OCI-LY7 (cell line): ENCODE measurements at regions not wholly inside any gene's neighbourhood (a gene's known extent, or its start where the extent isn't known, plus 50 kb on each side); places are given as distances from the start of the nearest gene placed in this dataset.

ENCODE experiments used
- BruUV-seq: library from RNA; stranded (reverse); fragments of 400-500 nt; replicated peaks from 2 replicates; lab custom pipeline; 2021; lab: Mats Ljungman, UMichigan
- CTCF ChIA-PET: fragments of 300-600 bp; sonication (Branson Sonifier 250); formaldehyde crosslinking; loops from one replicate; lab custom pipeline; 2022; ENCODE audit warnings: antibody characterized with exemption; ENCODE audit not compliant: unreplicated experiment; lab: Charles Lee
- POLR2A ChIA-PET: fragments of 300-600 bp; sonication (Branson Sonifier 250); formaldehyde crosslinking; loops from one replicate; lab custom pipeline; 2022; ENCODE audit warnings: antibody characterized with exemption; lab: Charles Lee
- DNase-seq: peaks from one replicate; pipeline ENCODE4 v3.0.0-alpha.2; 2015; ENCODE audit warnings: low spot score
- H2AFZ ChIP-seq: fragments of 200-600 bp; sonication (generic), shearing (Covaris generic); 2 replicates; pipeline ENCODE4 v1.6.1; 2014; ENCODE audit warnings: mild to moderate bottlenecking, antibody characterized with exemption, low read length, moderate library complexity
- H3K27ac ChIP-seq: fragments of 200-600 bp; sonication (generic); 2 replicates; pipeline ENCODE4 v1.5.1; 2014; ENCODE audit warnings: mixed run types, low read depth, mild to moderate bottlenecking, moderate library complexity, low read length, inconsistent platforms; ENCODE audit not compliant: poor library complexity, severe bottlenecking
- H3K36me3 ChIP-seq: fragments of 200-600 bp; sonication (generic); 2 replicates; pipeline ENCODE4 v1.6.1; 2014; ENCODE audit warnings: mild to moderate bottlenecking, antibody characterized with exemption, low read length, moderate library complexity, mixed read lengths; ENCODE audit not compliant: insufficient read depth
- H3K4me1 ChIP-seq: fragments of 200-600 bp; sonication (generic); 2 replicates; pipeline ENCODE4 v1.5.1; 2014; ENCODE audit warnings: mild to moderate bottlenecking, low read length; ENCODE audit not compliant: insufficient read depth, poor library complexity, severe bottlenecking
- H3K4me2 ChIP-seq: fragments of 200-600 bp; sonication (generic); 2 replicates; pipeline ENCODE4 v1.6.1; 2014; ENCODE audit warnings: mild to moderate bottlenecking, low read length
- H3K4me3 ChIP-seq: fragments of 200-600 bp; sonication (generic); 2 replicates; pipeline ENCODE4 v1.5.1; 2014; ENCODE audit warnings: mild to moderate bottlenecking, low read depth, low read length; ENCODE audit not compliant: poor library complexity, severe bottlenecking
- H3K79me2 ChIP-seq: fragments of 200-600 bp; sonication (generic); 2 replicates; pipeline ENCODE4 v1.6.1; 2016; ENCODE audit warnings: low read depth, mild to moderate bottlenecking, low read length, moderate library complexity, mixed read lengths; ENCODE audit not compliant: insufficient read depth
- H3K9me2 ChIP-seq: fragments of 200-600 bp; sonication (generic); 2 replicates; pipeline ENCODE4 v1.6.1; 2016; ENCODE audit warnings: mild to moderate bottlenecking, low read length, mixed read lengths; ENCODE audit not compliant: insufficient read depth
- H3K9me3 ChIP-seq: fragments of 200-600 bp; sonication (generic); 2 replicates; pipeline ENCODE4 v1.6.1; 2014; ENCODE audit warnings: mild to moderate bottlenecking, mixed run types, low read length, mixed read lengths
- H4K20me1 ChIP-seq: fragments of 200-600 bp; sonication (generic); 2 replicates; pipeline ENCODE4 v1.6.1; 2014; ENCODE audit warnings: mild to moderate bottlenecking, antibody characterized with exemption, low read length, moderate library complexity, mixed read lengths; ENCODE audit not compliant: insufficient read depth
- EZH2phosphoT487 ChIP-seq: fragments of 200-600 bp; sonication (generic); IDR thresholded peaks from 2 replicates; pipeline ENCODE4 v1.6.1; 2018; ENCODE audit warnings: low read depth, borderline replicate concordance, mild to moderate bottlenecking, mixed run types, antibody characterized with exemption, low read length, moderate library complexity, mixed read lengths
- intact Hi-C: fragments of 100-400 bp; cut with micrococcal nuclease; formaldehyde crosslinking; loops from one replicate; pipeline ENCODE4 v1.10.0; 2022; ENCODE audit not compliant: unreplicated experiment
- TF ChIP-seq, protein P1 (sequence below): fragments of 200-600 bp; sonication (generic); conservative IDR thresholded peaks from 2 replicates; pipeline ENCODE4 v1.5.1; 2014; ENCODE audit warnings: mild to moderate bottlenecking, antibody characterized with exemption, low read length, moderate library complexity, mixed read lengths

DNA sequence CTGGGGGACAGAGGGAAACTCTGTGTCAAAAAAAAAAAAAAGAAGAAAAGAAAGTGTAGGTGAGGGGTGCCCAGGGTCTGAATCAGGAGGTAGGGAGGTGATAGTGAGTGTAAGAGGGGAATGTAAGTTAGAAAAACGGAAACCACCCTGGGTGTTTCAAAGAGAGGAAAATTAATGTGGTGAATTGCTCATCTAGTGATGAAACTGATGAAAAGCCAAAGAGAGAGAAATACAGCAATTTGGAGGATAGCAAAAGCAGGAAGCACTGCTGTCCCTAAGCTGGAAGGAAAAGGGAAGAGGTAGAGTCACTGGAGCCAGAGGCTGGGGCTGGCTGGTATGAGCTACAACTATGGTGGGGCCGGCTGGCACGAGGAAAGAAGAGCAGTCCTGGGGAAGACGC lies 85.0 kb upstream of the CEP85L start:
- CTCF ChIA-PET = no interaction called here
- POLR2A ChIA-PET = interaction anchor here (0.5 to 1.0 kb wide), 2 partner anchors 9 to 1944 kb away, joined by 4 read pairs; no protein-coding TSS in a partner anchor

DNA sequence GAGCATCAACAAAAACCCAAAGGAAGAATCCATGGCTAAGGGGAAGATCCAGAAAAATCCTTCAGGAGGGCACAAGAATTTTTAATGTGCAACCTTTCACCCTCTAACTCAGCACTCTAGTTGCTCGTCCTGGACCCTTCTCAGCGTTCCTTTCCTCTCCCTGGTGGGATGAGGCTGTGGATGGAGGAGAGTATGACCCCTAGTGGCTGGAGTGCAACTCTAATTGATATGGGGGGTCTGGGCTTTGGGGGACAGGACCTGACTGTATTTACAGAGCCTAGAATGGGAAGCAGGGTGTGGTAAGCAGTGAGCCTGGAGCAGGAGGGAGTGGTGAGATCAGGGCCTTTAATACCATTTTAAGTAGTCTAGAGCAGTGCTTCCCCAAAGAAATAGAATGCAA lies 83.9 kb upstream of the CEP85L start:
- no peaks in the 10 kb centered on the region for H3K4me1 ChIP-seq
- no peaks in the 10 kb centered on the region for H3K79me2 ChIP-seq
- no peak for TF ChIP-seq EZH2phosphoT487
- TF ChIP-seq, protein P1, sequence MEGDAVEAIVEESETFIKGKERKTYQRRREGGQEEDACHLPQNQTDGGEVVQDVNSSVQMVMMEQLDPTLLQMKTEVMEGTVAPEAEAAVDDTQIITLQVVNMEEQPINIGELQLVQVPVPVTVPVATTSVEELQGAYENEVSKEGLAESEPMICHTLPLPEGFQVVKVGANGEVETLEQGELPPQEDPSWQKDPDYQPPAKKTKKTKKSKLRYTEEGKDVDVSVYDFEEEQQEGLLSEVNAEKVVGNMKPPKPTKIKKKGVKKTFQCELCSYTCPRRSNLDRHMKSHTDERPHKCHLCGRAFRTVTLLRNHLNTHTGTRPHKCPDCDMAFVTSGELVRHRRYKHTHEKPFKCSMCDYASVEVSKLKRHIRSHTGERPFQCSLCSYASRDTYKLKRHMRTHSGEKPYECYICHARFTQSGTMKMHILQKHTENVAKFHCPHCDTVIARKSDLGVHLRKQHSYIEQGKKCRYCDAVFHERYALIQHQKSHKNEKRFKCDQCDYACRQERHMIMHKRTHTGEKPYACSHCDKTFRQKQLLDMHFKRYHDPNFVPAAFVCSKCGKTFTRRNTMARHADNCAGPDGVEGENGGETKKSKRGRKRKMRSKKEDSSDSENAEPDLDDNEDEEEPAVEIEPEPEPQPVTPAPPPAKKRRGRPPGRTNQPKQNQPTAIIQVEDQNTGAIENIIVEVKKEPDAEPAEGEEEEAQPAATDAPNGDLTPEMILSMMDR = peak; percentile 80
- H4K20me1 ChIP-seq = no peaks in the 10 kb centered on the region
- H3K9me2 ChIP-seq = no peaks in the 10 kb centered on the region
- CTCF ChIA-PET = interaction anchor here (0.6 kb wide), 1 partner anchor 471 kb away, joined by 3 read pairs; no protein-coding TSS in a partner anchor
- peak; percentile 31 for DNase-seq
- H2AFZ ChIP-seq = no peak overlapping the region
- no peak overlapping the region for H3K4me3 ChIP-seq
- no peaks in the 10 kb centered on the region for H3K9me3 ChIP-seq
- no peaks in the 10 kb centered on the region for H3K36me3 ChIP-seq
- POLR2A ChIA-PET = no interaction called here
- H3K4me2 ChIP-seq = no peak overlapping the region
- H3K27ac ChIP-seq = no peak overlapping the region
- intact Hi-C loops = loop anchor here (1.0 kb wide), 1 partner anchor 170 kb away; no protein-coding TSS in a partner anchor
- BruUV-seq = no TSS peak

More for the DNA sequence above, 85.0 kb upstream of the CEP85L start:
- no TSS peak for BruUV-seq
- Histone ChIP-seq H3K4me1 (no peaks in the 10 kb centered on the region), H3K9me3 (no peaks in the 10 kb centered on the region), H3K4me2 (no peak overlapping the region), H3K4me3 (no peak overlapping the region), H4K20me1 (no peaks in the 10 kb centered on the region), H3K36me3 (no peaks in the 10 kb centered on the region), H3K79me2 (no peaks in the 10 kb centered on the region), H3K27ac (no peak overlapping the region), H2AFZ (no peak overlapping the region), H3K9me2 (no peaks in the 10 kb centered on the region)
- no peak for TF ChIP-seq EZH2phosphoT487
- TF ChIP-seq, protein P1 = no peak
- intact Hi-C loops = no loop called here
- DNase-seq = no peak

DNA sequence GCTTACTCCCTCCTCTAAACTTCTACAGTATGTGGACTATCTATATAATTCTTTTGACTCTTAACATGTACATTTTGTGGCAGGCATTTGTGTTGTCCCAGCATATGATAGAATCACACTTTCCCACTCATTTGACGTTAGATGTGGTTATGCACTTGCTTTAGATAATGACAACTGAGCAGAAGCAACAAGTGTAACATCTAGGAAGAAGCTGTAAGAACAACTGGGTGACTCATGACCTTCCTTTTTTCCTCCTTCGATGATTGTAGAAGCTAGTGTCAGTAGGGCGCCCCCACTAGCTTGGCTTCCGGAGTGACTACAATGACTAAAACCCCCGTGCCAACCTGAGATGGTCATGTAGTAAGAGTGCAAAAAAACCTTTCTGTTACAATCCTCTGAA lies 74.6 kb upstream of the CEP85L start:
- no TSS peak for BruUV-seq
- TF ChIP-seq, protein P1 = peak; percentile 39
- TF ChIP-seq EZH2phosphoT487 = no peak
- H2AFZ ChIP-seq = no peak overlapping the region

More for the DNA sequence above, 74.6 kb upstream of the CEP85L start:
- H3K79me2 ChIP-seq = no peaks in the 10 kb centered on the region
- DNase-seq = no peak
- intact Hi-C loops = no loop called here
- no peak overlapping the region for H3K4me3 ChIP-seq
- H3K4me1 ChIP-seq = peaks cover 11% of the 10 kb centered on the region
- no peaks in the 10 kb centered on the region for H3K36me3 ChIP-seq
- no peaks in the 10 kb centered on the region for H3K9me2 ChIP-seq
- CTCF ChIA-PET = no interaction called here
- no peak overlapping the region for H3K4me2 ChIP-seq
- POLR2A ChIA-PET = interaction anchor here (0.6 to 1.4 kb wide), 3 partner anchors 21 to 100 kb away, joined by 3 read pairs; no protein-coding TSS in a partner anchor
- no peaks in the 10 kb centered on the region for H4K20me1 ChIP-seq
- no peaks in the 10 kb centered on the region for H3K9me3 ChIP-seq
- no peak overlapping the region for H3K27ac ChIP-seq
